HG03064 (cell line): ENCODE measurements at regions not wholly inside any gene's neighbourhood (a gene's known extent, or its start where the extent isn't known, plus 50 kb on each side); places are given as distances from the start of the nearest gene placed in this dataset.

Experiments
- ATAC-seq: cut with Tn5 transposase; IDR thresholded peaks from one replicate; pipeline ENCODE4 v1.9.1; 2021; ENCODE audit warnings: low read depth; ENCODE audit not compliant: unreplicated experiment

- ATAC-seq = no peak
These were observed 72.8 kb upstream of the MC4R start for GRCh38 chr18:60445341-60445740.

GRCh38 chr18:60446821-60447220, 74.2 kb upstream of the MC4R start:
- ATAC-seq = no peak

GRCh38 chr18:60448487-60449267, 76.1 kb upstream of the MC4R start:
- no peak for ATAC-seq

GRCh38 chr18:60452421-60452820, 79.8 kb upstream of the MC4R start:
- no peak for ATAC-seq

GRCh38 chr18:60466677-60467076, 94.1 kb upstream of the MC4R start:
- no peak for ATAC-seq

- ATAC-seq = no peak
These were observed 97.0 kb upstream of the MC4R start for GRCh38 chr18:60469387-60470100.

- no peak for ATAC-seq
These were observed 99.1 kb upstream of the MC4R start for GRCh38 chr18:60471652-60472051.

GRCh38 chr18:60485201-60485600, 112.6 kb upstream of the MC4R start:
- ATAC-seq = no peak

GRCh38 chr18:60493066-60493465, 120.5 kb upstream of the MC4R start:
- no peak for ATAC-seq

GRCh38 chr18:60499675-60500074, 127.1 kb upstream of the MC4R start:
- ATAC-seq = no peak

GRCh38 chr18:60500960-60501359, 128.4 kb upstream of the MC4R start:
- ATAC-seq = no peak

GRCh38 chr18:60502591-60502990, 130.0 kb upstream of the MC4R start:
- no peak for ATAC-seq

GRCh38 chr18:60503199-60503598, 130.6 kb upstream of the MC4R start:
- no peak for ATAC-seq

GRCh38 chr18:60506190-60506589, 133.6 kb upstream of the MC4R start:
- ATAC-seq = no peak

GRCh38 chr18:60506682-60507081, 134.1 kb upstream of the MC4R start:
- no peak for ATAC-seq

- no peak for ATAC-seq
These were observed 135.5 kb upstream of the MC4R start for GRCh38 chr18:60508108-60508507.

- ATAC-seq = no peak
These were observed 162.0 kb upstream of the MC4R start for GRCh38 chr18:60534538-60534937.

- ATAC-seq = no peak
These were observed 164.5 kb upstream of the MC4R start for GRCh38 chr18:60537074-60537473.

GRCh38 chr18:60538891-60539290, 166.3 kb upstream of the MC4R start:
- no peak for ATAC-seq

GRCh38 chr18:60541661-60542060, 169.1 kb upstream of the MC4R start:
- no peak for ATAC-seq

- ATAC-seq = no peak
These were observed 171.1 kb upstream of the MC4R start for GRCh38 chr18:60543646-60544045.

- ATAC-seq = no peak
These were observed 176.9 kb upstream of the MC4R start for GRCh38 chr18:60549338-60549960.
